Activated CD4-positive, alpha-beta T cell treated with anti-CD3 and anti-CD28 coated beads for 48 hours (primary cell): ENCODE measurements at regions not wholly inside any gene's neighbourhood (a gene's known extent, or its start where the extent isn't known, plus 50 kb on each side); places are given as distances from the start of the nearest gene placed in this dataset.

Source experiments
- DNase-seq: peaks from one replicate; pipeline ENCODE4 v3.0.0-alpha.2; 2020

- no peak for DNase-seq
Measured at GRCh38 chr7:25638590-25639244, 410.4 kb upstream of the NPVF start.

GRCh38 chr7:25642849-25643248 is 414.6 kb upstream of the NPVF start:
- DNase-seq, result no peak

GRCh38 chr7:25643286-25643685 is 415.0 kb upstream of the NPVF start:
- no peak for DNase-seq

- DNase-seq, result no peak
Measured at GRCh38 chr7:25643770-25644394, 415.6 kb upstream of the NPVF start.

GRCh38 chr7:25646726-25647413 is 418.6 kb upstream of the NPVF start:
- no peak for DNase-seq

GRCh38 chr7:25647872-25648271 is 419.6 kb upstream of the NPVF start:
- DNase-seq, result no peak

- DNase-seq, result no peak
Measured at GRCh38 chr7:25652366-25652765, 424.1 kb upstream of the NPVF start.

GRCh38 chr7:25653384-25653783 is 425.1 kb upstream of the NPVF start:
- no peak for DNase-seq

- no peak for DNase-seq
Measured at GRCh38 chr7:25656071-25656470, 427.8 kb upstream of the NPVF start.

- no peak for DNase-seq
Measured at GRCh38 chr7:25656581-25657026, 428.3 kb upstream of the NPVF start.

- no peak for DNase-seq
Measured at GRCh38 chr7:25658375-25658774, 430.1 kb upstream of the NPVF start.

GRCh38 chr7:25659841-25660240 is 431.6 kb upstream of the NPVF start:
- no peak for DNase-seq

- DNase-seq, result no peak
Measured at GRCh38 chr7:25662841-25663800, 434.8 kb upstream of the NPVF start.

- no peak for DNase-seq
Measured at GRCh38 chr7:25663877-25664276, 435.6 kb upstream of the NPVF start.

GRCh38 chr7:25664593-25664992 is 436.3 kb upstream of the NPVF start:
- no peak for DNase-seq

GRCh38 chr7:25665374-25665773 is 437.1 kb upstream of the NPVF start:
- DNase-seq, result no peak

- no peak for DNase-seq
Measured at GRCh38 chr7:25665903-25666670, 437.8 kb upstream of the NPVF start.

- no peak for DNase-seq
Measured at GRCh38 chr7:25666671-25667060, 438.4 kb upstream of the NPVF start.

GRCh38 chr7:25669281-25669781 is 441.0 kb upstream of the NPVF start:
- no peak for DNase-seq

- DNase-seq, result no peak
Measured at GRCh38 chr7:25669961-25670841, 441.9 kb upstream of the NPVF start.

GRCh38 chr7:25671111-25671510 is 442.8 kb upstream of the NPVF start:
- DNase-seq, result no peak
